ENCODE measurements at regions not wholly inside any gene's neighbourhood (a gene's known extent, or its start where the extent isn't known, plus 50 kb on each side); places are given as distances from the start of the nearest gene placed in this dataset.

DNA sequence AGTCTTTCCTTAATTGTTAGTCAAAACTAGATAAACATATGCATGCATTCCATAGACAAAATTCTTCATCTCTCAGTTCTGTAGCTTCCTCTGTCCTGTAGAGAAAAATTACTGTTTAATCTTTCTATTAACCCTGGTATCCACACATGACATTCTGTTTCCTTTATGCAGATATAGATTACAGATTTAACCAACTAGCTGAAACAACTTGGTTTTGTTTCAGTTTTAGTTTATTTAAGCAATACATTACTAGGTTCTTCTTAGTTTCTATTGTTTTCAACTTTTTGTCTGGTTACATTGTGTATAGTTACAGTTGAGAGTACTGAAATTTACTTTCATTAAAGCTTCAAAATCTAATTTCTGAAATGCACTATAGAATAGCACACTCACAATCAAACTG is 933.9 kb upstream of the EPHA5 start:
- no peaks in the 10 kb centered on the region for H3K4me1 ChIP-seq
- TF ChIP-seq, protein P1, sequence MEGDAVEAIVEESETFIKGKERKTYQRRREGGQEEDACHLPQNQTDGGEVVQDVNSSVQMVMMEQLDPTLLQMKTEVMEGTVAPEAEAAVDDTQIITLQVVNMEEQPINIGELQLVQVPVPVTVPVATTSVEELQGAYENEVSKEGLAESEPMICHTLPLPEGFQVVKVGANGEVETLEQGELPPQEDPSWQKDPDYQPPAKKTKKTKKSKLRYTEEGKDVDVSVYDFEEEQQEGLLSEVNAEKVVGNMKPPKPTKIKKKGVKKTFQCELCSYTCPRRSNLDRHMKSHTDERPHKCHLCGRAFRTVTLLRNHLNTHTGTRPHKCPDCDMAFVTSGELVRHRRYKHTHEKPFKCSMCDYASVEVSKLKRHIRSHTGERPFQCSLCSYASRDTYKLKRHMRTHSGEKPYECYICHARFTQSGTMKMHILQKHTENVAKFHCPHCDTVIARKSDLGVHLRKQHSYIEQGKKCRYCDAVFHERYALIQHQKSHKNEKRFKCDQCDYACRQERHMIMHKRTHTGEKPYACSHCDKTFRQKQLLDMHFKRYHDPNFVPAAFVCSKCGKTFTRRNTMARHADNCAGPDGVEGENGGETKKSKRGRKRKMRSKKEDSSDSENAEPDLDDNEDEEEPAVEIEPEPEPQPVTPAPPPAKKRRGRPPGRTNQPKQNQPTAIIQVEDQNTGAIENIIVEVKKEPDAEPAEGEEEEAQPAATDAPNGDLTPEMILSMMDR (IDR thresholded peaks at IDR 0.05): no peak
- no peak for TF ChIP-seq POLR2A (IDR thresholded peaks at IDR 0.05)
- H3K4me3 ChIP-seq: no peak overlapping the region
- no peak overlapping the region for H3K27ac ChIP-seq
- DNase-seq: no peak
- no peaks in the 10 kb centered on the region for H3K27me3 ChIP-seq
- H3K36me3 ChIP-seq: no peaks in the 10 kb centered on the region
- no peaks in the 10 kb centered on the region for H3K9me3 ChIP-seq

DNA sequence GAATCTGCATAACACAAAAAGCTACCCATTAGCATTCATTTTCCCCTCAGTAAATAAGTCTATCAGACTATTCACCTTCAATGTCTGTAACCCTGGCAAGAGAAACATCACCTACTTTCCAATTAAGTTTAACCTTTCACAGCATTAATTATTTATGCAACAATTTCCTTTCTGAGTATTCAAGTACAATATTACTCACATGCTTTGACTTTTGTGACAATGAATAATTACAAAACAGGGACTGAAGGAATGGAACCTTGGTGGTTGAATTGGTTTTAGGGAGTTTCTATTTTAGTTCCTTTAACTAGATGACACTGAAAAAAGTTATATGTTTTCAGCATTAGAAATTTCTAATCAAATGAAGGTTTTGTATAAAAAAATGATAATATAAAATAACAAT is 932.3 kb upstream of the EPHA5 start:
- H3K9me3 ChIP-seq: no peaks in the 10 kb centered on the region
- H3K36me3 ChIP-seq: no peaks in the 10 kb centered on the region
- H3K4me1 ChIP-seq: no peaks in the 10 kb centered on the region
- no peak overlapping the region for H3K27ac ChIP-seq
- H3K27me3 ChIP-seq: no peaks in the 10 kb centered on the region
- no peak overlapping the region for H3K4me3 ChIP-seq
- DNase-seq: no peak
- no peak for TF ChIP-seq POLR2A (IDR thresholded peaks at IDR 0.05)
- TF ChIP-seq, protein P1 (IDR thresholded peaks at IDR 0.05): no peak

DNA sequence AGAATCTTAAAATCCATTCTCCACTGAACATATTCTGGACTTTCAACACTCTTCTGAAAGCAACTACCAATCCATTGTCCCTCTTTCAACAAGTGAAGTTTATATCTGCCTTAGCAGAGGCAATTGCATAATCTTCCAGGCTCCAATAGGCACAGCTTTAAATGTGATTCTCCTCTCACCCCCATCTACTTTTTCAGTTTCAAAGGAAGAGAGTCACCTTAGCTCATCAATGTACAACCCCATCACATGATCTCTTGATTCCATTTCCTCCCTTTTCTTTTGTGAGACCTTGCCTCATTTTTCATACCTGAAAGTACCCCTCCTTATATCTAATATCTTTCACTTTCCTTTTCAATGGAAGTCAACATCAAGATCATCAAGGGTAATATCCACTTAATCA is 921.7 kb upstream of the EPHA5 start:
- H3K9me3 ChIP-seq: no peaks in the 10 kb centered on the region

DNA sequence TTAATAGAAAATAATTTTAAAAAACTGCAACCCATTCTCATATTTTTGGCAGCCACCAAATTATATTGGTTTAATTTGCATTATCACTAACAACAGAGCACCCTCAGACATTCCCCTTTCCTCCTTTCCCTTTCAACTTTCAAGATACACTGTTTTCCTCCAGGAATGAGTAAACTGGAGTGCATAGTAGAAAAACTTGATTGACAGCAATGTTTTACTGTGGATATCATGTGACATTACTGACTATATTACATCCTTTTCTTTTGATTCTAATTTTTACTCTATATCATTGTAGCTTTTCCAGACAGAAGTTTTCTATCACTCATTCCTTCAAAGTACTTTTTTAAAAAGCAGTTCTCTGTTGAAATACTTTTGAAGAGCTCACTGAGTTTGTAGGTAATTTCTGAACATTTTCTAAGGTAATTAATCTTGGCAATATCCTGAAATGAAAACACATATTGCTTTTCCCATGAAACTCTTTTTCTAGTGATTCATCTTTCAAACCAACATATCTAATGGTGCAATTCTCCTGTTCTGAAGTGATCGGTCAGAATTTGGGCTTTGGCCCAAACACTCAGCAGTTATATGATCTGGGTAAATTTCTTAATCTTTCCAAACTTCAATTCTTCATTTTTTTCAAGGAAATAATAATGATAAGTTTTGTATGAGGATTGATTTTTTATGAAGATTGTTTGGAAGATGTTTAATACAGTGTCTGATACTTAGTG is 920.4 kb upstream of the EPHA5 start:
- no peak overlapping the region for H3K4me3 ChIP-seq
- H3K9me3 ChIP-seq: no peaks in the 10 kb centered on the region

More for the DNA sequence above, 921.7 kb upstream of the EPHA5 start:
- Histone ChIP-seq H3K27me3 (no peaks in the 10 kb centered on the region), H3K4me3 (no peak overlapping the region), H3K36me3 (no peaks in the 10 kb centered on the region), H3K4me1 (no peaks in the 10 kb centered on the region), H3K27ac (no peak overlapping the region)
- no peak for DNase-seq
- no peak for TF ChIP-seq POLR2A (IDR thresholded peaks at IDR 0.05)
- TF ChIP-seq, protein P1 (IDR thresholded peaks at IDR 0.05): no peak

DNA sequence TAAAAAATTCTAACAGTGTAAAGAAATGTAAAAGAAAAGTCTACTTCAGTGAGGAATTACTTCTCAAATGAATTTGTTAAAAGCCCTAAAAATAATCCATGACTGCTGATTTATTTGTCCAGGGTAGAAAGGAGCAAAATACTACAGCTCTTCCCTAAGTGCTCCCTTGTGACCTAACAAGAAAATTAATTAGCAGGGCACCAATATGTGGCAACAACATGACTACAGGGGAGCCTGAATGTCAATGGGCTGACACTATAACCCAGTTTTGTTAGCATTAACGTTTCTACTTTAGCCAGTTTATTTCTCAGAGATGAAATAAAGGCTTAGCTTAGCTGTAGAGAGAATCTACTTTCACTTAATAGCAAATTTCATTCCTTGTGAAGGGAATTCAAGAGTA is 918.9 kb upstream of the EPHA5 start:
- Histone ChIP-seq H3K27me3 (no peaks in the 10 kb centered on the region), H3K4me1 (no peaks in the 10 kb centered on the region), H3K36me3 (no peaks in the 10 kb centered on the region), H3K4me3 (no peak overlapping the region), H3K9me3 (no peaks in the 10 kb centered on the region), H3K27ac (no peak overlapping the region)
- TF ChIP-seq, protein P1 (IDR thresholded peaks at IDR 0.05): no peak
- TF ChIP-seq POLR2A (IDR thresholded peaks at IDR 0.05): no peak
- no peak for DNase-seq

More for the DNA sequence above, 920.4 kb upstream of the EPHA5 start:
- TF ChIP-seq, protein P1 (IDR thresholded peaks at IDR 0.05): no peak
- no peak for TF ChIP-seq POLR2A (IDR thresholded peaks at IDR 0.05)
- no peak overlapping the region for H3K27ac ChIP-seq
- no peak for DNase-seq
- no peaks in the 10 kb centered on the region for H3K36me3 ChIP-seq
- no peaks in the 10 kb centered on the region for H3K4me1 ChIP-seq
- no peaks in the 10 kb centered on the region for H3K27me3 ChIP-seq
